Upper lobe of left lung (tissue), 6 donors: ENCODE measurements at regions not wholly inside any gene's neighbourhood (a gene's known extent, or its start where the extent isn't known, plus 50 kb on each side); places are given as distances from the start of the nearest gene placed in this dataset.

Source experiments
- ATAC-seq, 2 donors: fragments of 200-7000 bp; cut with Tn5 transposase; one replicate each; pipeline ENCODE4 v1.9.1; 2022; ENCODE audit warnings: mild to moderate bottlenecking in 2 of 2, moderate library complexity in 2 of 2; ENCODE audit not compliant: low FRiP score in 2 of 2
- DNase-seq, 2 donors: peaks; one replicate each; pipeline ENCODE4 v3.0.0-alpha.2; 2019 to 2020
- H3K27ac ChIP-seq, 4 donors: fragments of 200-600 bp; sonication (generic); one replicate each; pipeline ENCODE4 v1.5.1; 2016 to 2019
- H3K27me3 ChIP-seq, 4 donors: fragments of 200-600 bp; sonication (generic); one replicate each; pipeline ENCODE4 v1.5.1; 2017 to 2019
- H3K36me3 ChIP-seq, 4 donors: fragments of 200-600 bp; sonication (generic); one replicate each; pipeline ENCODE4 v1.5.1; 2016 to 2019
- H3K4me1 ChIP-seq, 4 donors: fragments of 200-600 bp; sonication (generic); one replicate each; pipeline ENCODE4 v1.5.1; 2018 to 2019
- H3K4me3 ChIP-seq, 4 donors: fragments of 200-600 bp; sonication (generic); one replicate each; pipeline ENCODE4 v1.5.1; 2017 to 2019; ENCODE audit warnings: mild to moderate bottlenecking in 2 of 4, moderate library complexity in 1 of 4
- H3K9me3 ChIP-seq, 4 donors: fragments of 200-600 bp; sonication (generic); one replicate each; pipeline ENCODE4 v1.5.1; 2018 to 2019
- EP300 ChIP-seq, 4 donors: sonication (generic); formaldehyde crosslinking; IDR thresholded peaks; one replicate each; pipeline ENCODE4 v1.5.1; 2017; ENCODE audit warnings: antibody characterized with exemption in 4 of 4, control low read depth in 2 of 4
- POLR2A ChIP-seq, 4 donors: fragments of 450-650 bp; IDR thresholded peaks; one replicate each; pipeline ENCODE4 v1.5.1; 2016 to 2017; ENCODE audit warnings: antibody characterized with exemption in 4 of 4, mild to moderate bottlenecking in 2 of 4
- POLR2AphosphoS5 ChIP-seq, 2 donors: sonication (generic); formaldehyde crosslinking; IDR thresholded peaks; one replicate each; pipeline ENCODE4 v1.5.1; 2017; ENCODE audit warnings: antibody characterized with exemption in 2 of 2
- WGBS, 2 donors: methylation state at CpG; one replicate each; pipeline ENCODE4 v1.1.5; 2017 to 2018; 5-methylcytosine and 5-hydroxymethylcytosine counted together
- TF ChIP-seq, protein P1 (sequence below), 6 experiments: fragments of 450-650 bp in 4 of 6; fragments of 200-600 bp in 2 of 6; sonication (generic) in 2 of 6; IDR thresholded peaks; one replicate each; pipeline ENCODE4 v1.5.1; 2016 to 2019; ENCODE audit warnings: antibody characterized with exemption in 6 of 6
- donor health status: DM: no; HTN: no; CAD: no; lungs with moderate emphysema.
- donor health status: DM: no; HTN: yes; CAD: no; lungs with severe emphysema.

DNA sequence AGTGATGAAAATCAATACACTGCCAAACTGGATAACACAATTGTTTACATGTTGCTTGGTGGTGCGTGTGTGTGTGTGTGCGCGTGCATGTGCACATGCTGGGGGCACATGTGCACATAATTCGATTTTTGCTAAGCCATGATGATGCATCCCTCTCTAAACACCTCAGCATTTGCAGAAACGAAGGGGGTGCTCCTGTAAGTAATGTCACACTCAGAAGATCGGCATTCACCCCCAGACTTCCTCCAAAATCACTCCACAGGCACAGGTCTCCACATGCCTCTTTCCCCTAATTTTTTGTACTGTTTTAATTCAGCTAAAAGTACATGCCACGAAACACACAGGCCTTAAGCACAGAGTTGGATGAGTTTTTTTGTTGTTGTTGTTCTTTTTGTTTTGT is 341.5 kb downstream of the SHANK2 start:
- no peak for DNase-seq

DNA sequence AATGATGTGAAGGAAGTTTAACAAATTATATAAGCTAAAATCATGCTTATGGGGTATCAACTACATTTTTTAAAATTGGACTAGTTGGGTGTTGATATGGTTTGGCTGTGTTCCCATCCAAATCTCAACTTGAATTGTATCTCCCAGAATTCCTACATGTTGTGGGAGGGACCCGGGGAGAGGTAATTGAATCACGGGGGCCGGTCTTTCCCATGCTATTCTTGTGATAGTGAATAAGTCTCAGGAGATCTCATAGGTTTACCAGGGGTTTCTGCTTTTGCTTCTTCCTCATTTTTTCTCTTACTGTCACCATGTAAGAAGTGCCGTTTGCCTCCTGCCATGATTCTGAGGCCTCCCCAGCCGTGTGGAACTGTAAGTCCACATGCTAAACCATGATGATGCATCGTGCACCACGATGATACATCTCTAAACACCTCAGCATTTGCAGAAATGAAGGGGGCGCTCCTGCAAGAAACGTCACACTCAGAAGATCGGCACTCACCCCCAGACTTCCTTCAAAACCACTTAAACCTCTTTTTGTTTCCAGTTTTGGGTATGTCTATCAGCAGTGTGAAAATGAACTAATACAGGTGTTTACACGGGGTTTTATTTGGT is 340.0 kb downstream of the SHANK2 start:
- Histone ChIP-seq H3K36me3 (no peaks in the 10 kb centered on the region), H3K9me3 (no peaks in the 10 kb centered on the region), H3K4me1 (no peaks in the 10 kb centered on the region), H3K27me3 (no peaks in the 10 kb centered on the region), H3K4me3 (no peak overlapping the region), H3K27ac (no peak overlapping the region)
- whole genome bisulfite sequencing, 2 donors: 64 to 65% methylated on average over 11 of the region's 11 CpGs
- TF ChIP-seq EP300 (IDR thresholded peaks at IDR 0.05): no peak
- no peak for TF ChIP-seq POLR2AphosphoS5 (IDR thresholded peaks at IDR 0.05)
- TF ChIP-seq, protein P1, sequence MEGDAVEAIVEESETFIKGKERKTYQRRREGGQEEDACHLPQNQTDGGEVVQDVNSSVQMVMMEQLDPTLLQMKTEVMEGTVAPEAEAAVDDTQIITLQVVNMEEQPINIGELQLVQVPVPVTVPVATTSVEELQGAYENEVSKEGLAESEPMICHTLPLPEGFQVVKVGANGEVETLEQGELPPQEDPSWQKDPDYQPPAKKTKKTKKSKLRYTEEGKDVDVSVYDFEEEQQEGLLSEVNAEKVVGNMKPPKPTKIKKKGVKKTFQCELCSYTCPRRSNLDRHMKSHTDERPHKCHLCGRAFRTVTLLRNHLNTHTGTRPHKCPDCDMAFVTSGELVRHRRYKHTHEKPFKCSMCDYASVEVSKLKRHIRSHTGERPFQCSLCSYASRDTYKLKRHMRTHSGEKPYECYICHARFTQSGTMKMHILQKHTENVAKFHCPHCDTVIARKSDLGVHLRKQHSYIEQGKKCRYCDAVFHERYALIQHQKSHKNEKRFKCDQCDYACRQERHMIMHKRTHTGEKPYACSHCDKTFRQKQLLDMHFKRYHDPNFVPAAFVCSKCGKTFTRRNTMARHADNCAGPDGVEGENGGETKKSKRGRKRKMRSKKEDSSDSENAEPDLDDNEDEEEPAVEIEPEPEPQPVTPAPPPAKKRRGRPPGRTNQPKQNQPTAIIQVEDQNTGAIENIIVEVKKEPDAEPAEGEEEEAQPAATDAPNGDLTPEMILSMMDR (IDR thresholded peaks at IDR 0.05): no peak
- no peak for TF ChIP-seq POLR2A (IDR thresholded peaks at IDR 0.05)
- DNase-seq: no peak
- no peak for ATAC-seq

More for the DNA sequence above, 341.5 kb downstream of the SHANK2 start:
- Histone ChIP-seq H3K4me1 (no peaks in the 10 kb centered on the region), H3K9me3 (no peaks in the 10 kb centered on the region), H3K4me3 (no peak overlapping the region), H3K27me3 (no peaks in the 10 kb centered on the region), H3K36me3 (no peaks in the 10 kb centered on the region), H3K27ac (no peak overlapping the region)
- TF ChIP-seq, protein P1 (IDR thresholded peaks at IDR 0.05): no peak
- TF ChIP-seq POLR2AphosphoS5 (IDR thresholded peaks at IDR 0.05) (no peak), EP300 (IDR thresholded peaks at IDR 0.05) (no peak), POLR2A (IDR thresholded peaks at IDR 0.05) (no peak)
- no peak for ATAC-seq
- 87 to 88% methylated on average over 7 of the region's 7 CpGs for WGBS, 2 donors

DNA sequence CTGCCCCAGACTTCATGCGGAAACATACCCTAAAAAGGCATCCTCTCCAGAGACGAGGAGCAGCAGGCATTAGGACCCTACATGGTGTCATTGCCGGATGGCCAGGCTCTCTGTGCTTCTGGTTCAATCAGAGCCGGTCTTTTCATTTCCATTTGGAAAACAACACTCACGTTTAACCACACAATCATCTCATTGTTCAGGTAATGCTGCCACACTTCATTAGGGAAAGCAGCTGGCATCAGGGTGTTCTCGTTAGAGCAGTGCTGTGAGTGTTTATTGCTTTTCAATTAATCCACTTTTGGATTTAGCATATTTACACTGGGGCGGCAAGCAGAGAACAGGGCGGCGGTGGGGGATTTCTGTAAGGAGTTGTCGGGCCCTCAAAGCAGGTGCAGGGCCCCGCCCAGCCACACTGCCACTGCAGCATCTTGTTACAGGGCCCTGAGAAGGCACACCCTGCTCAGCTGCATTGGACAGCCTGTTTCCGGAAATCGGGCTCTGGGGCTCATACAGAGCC is 338.6 kb downstream of the SHANK2 start:
- DNase-seq: peak; percentile 52 to 75
- H3K4me1 ChIP-seq: no peaks in the 10 kb centered on the region
- H3K36me3 ChIP-seq: no peaks in the 10 kb centered on the region
- 41 to 54% methylated on average over 7 to 13 of the region's 13 CpGs for WGBS, 2 donors
- peak overlapping the region in 1 of 4 donors; percentile 24 for H3K27ac ChIP-seq
- H3K9me3 ChIP-seq: no peaks in the 10 kb centered on the region
- no peak overlapping the region for H3K4me3 ChIP-seq
- TF ChIP-seq, protein P1 (IDR thresholded peaks at IDR 0.05): no peak
- TF ChIP-seq POLR2A (IDR thresholded peaks at IDR 0.05): no peak
- peak in 1 of 2 donors; percentile 13 for ATAC-seq
- H3K27me3 ChIP-seq: no peaks in the 10 kb centered on the region

DNA sequence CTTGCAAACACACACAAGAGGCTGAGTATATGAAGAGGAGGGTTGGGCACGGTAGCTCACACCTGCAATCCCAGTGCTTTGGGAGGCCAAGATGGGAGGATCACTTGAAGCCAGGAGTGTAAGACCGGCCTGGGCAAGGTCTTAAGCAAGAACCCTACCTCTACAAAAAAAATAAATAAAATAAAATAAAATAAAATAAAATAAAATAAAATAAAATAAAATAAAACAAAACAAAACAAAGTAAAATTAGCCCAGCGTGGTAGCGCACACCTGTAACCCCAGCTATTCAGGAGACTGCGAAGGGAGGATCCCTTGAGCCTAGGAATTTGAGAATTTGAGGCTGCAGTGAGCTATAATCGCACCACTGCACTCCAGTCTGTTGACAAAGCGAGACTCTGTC is 337.9 kb downstream of the SHANK2 start:
- no peak for ATAC-seq
- Histone ChIP-seq H3K27me3 (no peaks in the 10 kb centered on the region), H3K27ac (no peak overlapping the region), H3K4me1 (no peaks in the 10 kb centered on the region), H3K36me3 (no peaks in the 10 kb centered on the region), H3K4me3 (no peak overlapping the region), H3K9me3 (no peaks in the 10 kb centered on the region)
- WGBS, 2 donors: 86 to 95% methylated on average over 7 of the region's 7 CpGs
- no peak for DNase-seq
- no peak for TF ChIP-seq POLR2A (IDR thresholded peaks at IDR 0.05)
- TF ChIP-seq EP300 (IDR thresholded peaks at IDR 0.05): no peak
- TF ChIP-seq POLR2AphosphoS5 (IDR thresholded peaks at IDR 0.05): no peak
- TF ChIP-seq, protein P1 (IDR thresholded peaks at IDR 0.05): no peak
